RWPE1 (cell line): ENCODE measurements at regions not wholly inside any gene's neighbourhood (a gene's known extent, or its start where the extent isn't known, plus 50 kb on each side); places are given as distances from the start of the nearest gene placed in this dataset.
A peak's percentile ranks its signal among the peaks of the same experiment; 100 is the strongest.

ENCODE experiments used
- CTCF ChIA-PET: fragments of 350-600 bp; sonication (Branson Sonifier 250); formaldehyde crosslinking; extraction: SDS; loops from one replicate; lab custom pipeline; 2021; lab: Yijun Ruan, JAX
- POLR2A ChIA-PET: fragments of 400-600 bp; formaldehyde crosslinking; extraction: SDS; loops from one replicate; lab custom pipeline; 2020; ENCODE audit warnings: antibody characterized with exemption; ENCODE audit not compliant: low non-redundant PET; lab: Yijun Ruan, JAX
- DNase-seq: peaks from one replicate; pipeline ENCODE4 v3.0.0; 2012; ENCODE audit warnings: low spot score
- H3K27ac ChIP-seq: fragments of 450-650 bp; 2 replicates; pipeline ENCODE4 v1.5.1; 2017
- TF ChIP-seq, protein P1 (sequence below): fragments of 450-650 bp; conservative IDR thresholded peaks from 2 replicates; pipeline ENCODE4 v1.5.1; 2017; ENCODE audit warnings: low read depth, mild to moderate bottlenecking

- H3K27ac ChIP-seq = no peak overlapping the region
- DNase-seq = no peak
- CTCF ChIA-PET = interaction anchor here (0.5 kb wide), 1 partner anchor 491 kb away, joined by 3 read pairs; no protein-coding TSS in a partner anchor
- TF ChIP-seq, protein P1, sequence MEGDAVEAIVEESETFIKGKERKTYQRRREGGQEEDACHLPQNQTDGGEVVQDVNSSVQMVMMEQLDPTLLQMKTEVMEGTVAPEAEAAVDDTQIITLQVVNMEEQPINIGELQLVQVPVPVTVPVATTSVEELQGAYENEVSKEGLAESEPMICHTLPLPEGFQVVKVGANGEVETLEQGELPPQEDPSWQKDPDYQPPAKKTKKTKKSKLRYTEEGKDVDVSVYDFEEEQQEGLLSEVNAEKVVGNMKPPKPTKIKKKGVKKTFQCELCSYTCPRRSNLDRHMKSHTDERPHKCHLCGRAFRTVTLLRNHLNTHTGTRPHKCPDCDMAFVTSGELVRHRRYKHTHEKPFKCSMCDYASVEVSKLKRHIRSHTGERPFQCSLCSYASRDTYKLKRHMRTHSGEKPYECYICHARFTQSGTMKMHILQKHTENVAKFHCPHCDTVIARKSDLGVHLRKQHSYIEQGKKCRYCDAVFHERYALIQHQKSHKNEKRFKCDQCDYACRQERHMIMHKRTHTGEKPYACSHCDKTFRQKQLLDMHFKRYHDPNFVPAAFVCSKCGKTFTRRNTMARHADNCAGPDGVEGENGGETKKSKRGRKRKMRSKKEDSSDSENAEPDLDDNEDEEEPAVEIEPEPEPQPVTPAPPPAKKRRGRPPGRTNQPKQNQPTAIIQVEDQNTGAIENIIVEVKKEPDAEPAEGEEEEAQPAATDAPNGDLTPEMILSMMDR = no peak
- POLR2A ChIA-PET = no interaction called here
These were observed 97.2 kb upstream of the MAD2L1 start for GRCh38 chr4:120163895-120164294.

DNA sequence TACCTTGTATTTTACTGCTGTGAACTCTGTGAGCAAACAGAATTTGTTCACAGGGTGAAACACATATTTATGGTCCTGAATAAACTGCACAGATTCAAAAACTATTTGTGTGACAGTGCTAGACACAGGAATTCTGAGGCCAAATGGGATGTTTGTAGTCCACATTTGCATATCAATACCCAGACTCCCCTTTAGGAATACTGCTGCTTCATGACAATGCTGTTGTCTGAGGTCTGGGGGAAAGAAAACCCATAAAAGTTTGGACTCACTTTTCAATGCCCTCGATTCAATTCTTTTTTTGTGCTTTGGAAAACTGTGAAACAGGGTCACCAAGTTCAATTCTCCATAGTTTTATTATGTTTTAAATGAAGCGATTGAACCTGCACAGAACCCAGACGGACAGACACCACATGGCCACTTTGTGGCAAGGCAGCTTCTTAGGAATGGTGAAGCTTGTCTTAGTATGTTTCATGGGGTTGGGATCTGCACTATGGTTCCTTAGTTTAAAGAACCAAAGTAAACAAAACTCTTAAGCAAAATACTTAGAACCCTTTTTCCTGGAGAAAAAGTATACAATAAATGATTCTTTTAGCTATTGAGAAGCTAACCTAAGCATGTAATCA, 92.3 kb upstream of the MAD2L1 start:
- no peak for DNase-seq
- ChIA-PET POLR2A (no interaction called here), CTCF (interaction anchor here (0.5 kb wide), 1 partner anchor 53 kb away, joined by 4 read pairs; no protein-coding TSS in a partner anchor)
- no peak overlapping the region for H3K27ac ChIP-seq
- TF ChIP-seq, protein P1 = no peak

DNA sequence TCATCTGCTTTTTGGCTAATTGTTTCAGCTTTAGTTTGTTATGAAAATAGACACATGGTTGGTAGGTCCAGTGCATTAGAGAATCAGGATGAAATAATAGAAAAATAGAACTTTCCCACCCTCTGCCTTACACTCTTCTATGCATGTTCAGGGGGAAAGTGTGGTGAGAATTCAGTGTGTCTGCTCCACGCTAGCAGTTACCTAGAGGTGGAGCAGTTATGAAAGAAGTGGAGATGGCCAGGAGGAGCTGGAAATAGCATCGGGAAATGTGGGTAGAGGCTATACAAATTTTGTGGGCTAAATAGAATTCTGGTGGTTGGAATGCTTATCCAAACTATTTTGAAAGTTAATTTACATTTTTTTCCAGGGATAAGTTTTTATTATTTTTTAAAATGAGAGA, 91.4 kb upstream of the MAD2L1 start:
- DNase-seq = no peak
- ChIA-PET POLR2A (no interaction called here), CTCF (no interaction called here)
- TF ChIP-seq, protein P1 = no peak
- no peak overlapping the region for H3K27ac ChIP-seq

- CTCF ChIA-PET = interaction anchor here (0.6 to 0.7 kb wide), 4 partner anchors 27 to 964 kb away, joined by 3 to 5 read pairs (median 3); no protein-coding TSS in a partner anchor
- TF ChIP-seq, protein P1 = peak; percentile 61
- H3K27ac ChIP-seq = no peak overlapping the region
- POLR2A ChIA-PET = no interaction called here
- peak; percentile 29 for DNase-seq
These were observed 89.6 kb upstream of the MAD2L1 start for GRCh38 chr4:120156120-120156718.

- CTCF ChIA-PET = interaction anchor here (0.6 kb wide), 2 partner anchors 83 to 635 kb away, joined by 3 read pairs; no protein-coding TSS in a partner anchor
- no peak for DNase-seq
- H3K27ac ChIP-seq = no peak overlapping the region
- POLR2A ChIA-PET = no interaction called here
- TF ChIP-seq, protein P1 = no peak
These were observed 88.6 kb upstream of the MAD2L1 start for GRCh38 chr4:120155287-120155686.

GRCh38 chr4:120144634-120145033, 78.0 kb upstream of the MAD2L1 start:
- POLR2A ChIA-PET = no interaction called here
- CTCF ChIA-PET = no interaction called here
- DNase-seq = no peak
- TF ChIP-seq, protein P1 = no peak
- no peak overlapping the region for H3K27ac ChIP-seq
